ENCODE measurements at regions not wholly inside any gene's neighbourhood (a gene's known extent, or its start where the extent isn't known, plus 50 kb on each side); places are given as distances from the start of the nearest gene placed in this dataset.

- DNase-seq, result no peak
Observed at GRCh38 chrX:42946544-42947194, 168.7 kb upstream of the PPP1R2C start.

DNA sequence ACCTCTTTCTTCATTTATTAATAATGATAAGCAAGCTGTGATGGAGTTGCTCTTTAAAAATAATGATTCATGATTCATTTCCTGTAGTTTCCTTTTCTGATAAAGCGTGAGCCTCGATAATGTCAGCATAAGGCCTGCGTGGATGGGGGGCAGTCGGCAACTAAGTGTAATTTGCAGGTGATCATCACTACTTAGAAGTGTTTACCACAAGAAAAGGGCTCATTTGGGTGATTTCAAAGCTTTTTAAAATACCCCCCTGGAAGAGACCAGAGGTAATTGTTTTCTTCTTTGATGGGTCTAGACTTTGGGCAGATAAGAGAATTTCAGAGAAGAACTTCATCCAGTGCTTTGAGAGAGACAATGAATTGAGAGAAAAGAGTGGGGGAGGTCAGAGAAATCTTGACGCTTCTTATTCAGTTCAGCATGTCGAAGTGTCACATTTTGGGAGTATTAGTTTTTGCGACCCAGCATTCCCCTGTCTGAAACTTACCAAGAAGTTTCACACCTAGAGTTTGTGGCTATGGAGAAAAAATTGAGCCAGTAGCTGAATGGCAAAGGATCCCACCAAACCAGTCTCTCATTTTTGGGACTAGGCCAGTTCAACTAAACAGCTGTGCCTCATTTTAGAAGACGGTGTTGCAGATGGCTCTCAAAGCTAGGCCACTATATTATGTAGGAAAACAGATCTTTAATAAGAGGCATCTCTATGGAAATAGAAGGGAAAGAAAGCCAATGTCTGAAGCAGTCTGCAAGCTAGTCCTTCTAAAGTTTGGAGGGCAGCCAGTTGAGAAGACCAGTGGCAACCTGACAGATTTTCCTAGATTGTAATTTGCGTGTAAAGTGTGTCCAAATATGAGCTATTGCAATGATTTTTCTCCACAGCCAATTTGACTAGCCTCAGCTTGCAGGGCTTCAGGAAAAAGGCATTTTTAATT is 171.0 kb upstream of the PPP1R2C start:
- no peak for DNase-seq

DNA sequence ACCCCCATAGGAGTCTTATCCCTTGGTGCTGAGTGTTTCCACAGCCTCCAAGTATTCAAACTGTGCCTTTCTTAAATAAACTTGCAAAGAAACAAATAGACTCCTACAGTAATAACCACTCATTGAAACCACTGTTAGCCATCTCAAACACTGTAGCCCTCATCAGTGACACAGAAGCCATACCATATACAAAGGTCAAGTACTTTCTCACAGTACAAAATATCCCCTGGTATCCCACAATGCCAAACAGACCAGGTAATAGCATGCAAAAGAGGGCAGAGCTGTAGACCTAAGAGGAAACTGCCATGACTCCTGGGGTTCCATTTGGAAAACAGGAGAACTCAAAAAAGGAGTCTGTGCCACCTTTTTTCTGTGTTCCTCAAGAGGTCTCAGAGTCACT is 173.8 kb upstream of the PPP1R2C start:
- no peak for DNase-seq

- no peak for DNase-seq
Observed at GRCh38 chrX:42952621-42953020, 174.7 kb upstream of the PPP1R2C start.

GRCh38 chrX:42954880-42955279 is 176.9 kb upstream of the PPP1R2C start:
- no peak for DNase-seq

GRCh38 chrX:42955349-42955748 is 177.4 kb upstream of the PPP1R2C start:
- no peak for DNase-seq

GRCh38 chrX:42967681-42968300 is 189.8 kb upstream of the PPP1R2C start:
- DNase-seq, result no peak

DNA sequence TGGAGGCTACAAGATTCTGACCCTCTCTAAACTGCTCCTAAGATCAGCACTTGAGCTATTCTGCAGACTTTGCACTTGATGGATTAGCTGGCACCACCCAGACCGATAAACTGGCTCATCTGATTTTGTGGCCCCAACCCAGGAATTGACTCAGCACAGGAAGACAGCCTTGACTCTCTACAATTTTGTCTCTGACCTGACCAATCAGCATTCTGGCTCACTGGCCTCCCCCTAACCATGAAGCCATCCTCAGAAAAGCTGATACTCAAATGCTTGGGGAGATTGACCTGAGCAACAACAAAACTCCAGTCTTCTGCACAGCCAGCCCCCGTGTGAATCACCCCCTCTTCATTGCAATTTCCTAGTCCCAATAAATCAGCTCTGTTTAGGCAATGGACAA is 195.4 kb upstream of the PPP1R2C start:
- no peak for DNase-seq

- DNase-seq, result no peak
Observed at GRCh38 chrX:42975906-42976305, 197.9 kb upstream of the PPP1R2C start.

GRCh38 chrX:42976746-42977366 is 198.9 kb upstream of the PPP1R2C start:
- no peak for DNase-seq

DNA sequence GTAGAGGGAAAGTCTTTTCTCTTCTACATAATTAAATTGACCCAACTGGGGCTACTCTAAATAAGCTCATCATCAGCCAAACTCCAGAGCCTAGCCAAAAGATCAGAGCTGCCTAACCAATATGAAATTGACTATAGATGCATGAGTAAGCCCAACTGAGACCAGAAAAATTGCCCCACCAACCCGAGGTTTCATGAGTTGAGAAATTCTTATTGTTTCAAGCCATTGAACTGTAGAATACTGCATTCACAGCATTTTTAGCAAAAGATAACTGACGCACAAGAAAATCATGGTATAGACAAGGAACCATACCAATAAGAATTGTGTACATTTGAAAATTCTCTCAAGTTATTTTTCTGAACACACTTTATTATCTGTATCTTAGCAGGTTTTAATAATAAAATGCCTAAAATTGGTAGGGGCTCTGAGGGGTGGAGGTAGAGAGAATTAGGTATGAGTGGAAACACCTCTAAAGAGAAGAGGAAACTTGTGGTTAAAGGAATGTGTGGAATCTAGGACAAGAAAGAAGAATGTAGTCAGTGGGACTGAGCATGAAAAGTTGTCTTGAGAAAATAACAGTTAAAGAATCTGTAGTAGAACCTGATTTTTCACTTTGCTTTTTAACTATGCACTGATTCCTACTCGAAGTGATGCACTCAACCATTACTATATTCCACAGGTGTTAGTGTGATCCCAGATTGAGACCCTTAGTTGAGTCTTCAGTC is 200.9 kb upstream of the PPP1R2C start:
- no peak for DNase-seq

DNA sequence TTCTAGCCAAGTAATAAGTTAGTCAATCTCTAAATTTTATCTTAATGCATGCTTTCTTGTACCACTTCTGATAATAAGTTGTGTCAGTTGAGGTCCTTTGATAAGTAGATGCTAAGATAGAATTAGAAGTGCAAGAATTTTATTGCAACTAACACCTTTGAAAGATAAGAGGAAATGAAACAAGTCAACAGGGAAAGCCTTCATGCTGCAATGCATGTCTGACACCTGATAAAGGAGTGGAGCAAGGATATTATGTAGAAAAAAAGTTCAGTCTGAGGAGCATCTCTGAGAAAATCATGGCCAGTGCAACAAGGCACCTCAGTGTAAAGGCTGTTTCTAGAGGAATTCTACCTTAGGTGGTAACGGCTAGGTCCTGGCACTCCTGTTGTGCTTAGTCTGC is 210.7 kb upstream of the PPP1R2C start:
- no peak for DNase-seq

DNA sequence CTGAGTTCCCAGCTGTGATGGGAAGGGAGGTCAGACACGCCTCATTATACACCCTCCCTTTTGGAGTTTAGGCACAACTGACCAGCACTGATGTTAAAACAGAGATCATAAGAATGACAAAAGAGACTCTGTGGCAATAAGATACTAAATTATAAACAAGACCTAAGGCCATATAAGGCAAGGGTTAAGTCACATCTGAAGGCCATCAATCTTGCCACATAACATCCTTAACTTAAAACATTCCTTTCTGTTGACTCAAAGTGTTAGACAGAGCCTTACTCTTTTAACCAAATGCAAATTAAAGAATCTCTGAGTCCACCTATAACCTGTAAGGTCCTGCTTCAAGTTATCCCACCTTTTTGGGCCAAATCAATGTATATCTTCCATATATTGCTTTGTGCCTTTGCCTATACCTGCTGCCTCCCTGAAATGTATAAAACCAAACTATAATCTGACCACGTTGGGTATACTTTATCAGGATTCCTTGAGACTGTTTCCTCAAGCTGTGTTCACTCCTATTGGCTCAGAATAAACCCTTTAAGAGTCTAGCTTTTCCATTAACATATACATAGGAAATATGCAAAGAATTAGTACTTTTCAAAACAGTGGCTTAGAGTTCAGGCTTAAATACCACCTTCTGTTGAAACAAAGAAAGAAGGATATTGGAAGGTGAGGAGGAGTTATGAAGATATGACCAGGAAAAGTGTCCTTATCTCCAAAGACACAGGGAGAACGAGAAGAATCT is 214.4 kb upstream of the PPP1R2C start:
- DNase-seq, result no peak

DNA sequence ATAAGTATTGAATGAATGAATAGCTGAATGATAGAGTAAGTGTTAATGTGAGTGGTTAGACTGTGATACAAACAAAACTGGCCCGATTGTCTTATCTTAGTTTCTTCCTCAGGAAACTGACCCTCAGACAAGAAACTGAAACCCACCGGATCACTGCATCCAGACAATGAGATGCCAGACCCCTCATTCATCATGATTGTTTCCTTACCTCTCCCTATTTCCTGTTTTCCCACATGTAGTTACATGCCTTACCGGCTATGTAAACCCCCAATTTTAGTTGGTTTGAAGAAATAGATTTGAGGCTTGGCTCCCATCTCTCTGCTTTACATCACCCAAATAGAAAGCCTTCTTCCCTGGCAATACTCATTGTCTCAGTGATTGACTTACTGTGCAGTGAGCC is 218.9 kb upstream of the PPP1R2C start:
- DNase-seq, result no peak

DNA sequence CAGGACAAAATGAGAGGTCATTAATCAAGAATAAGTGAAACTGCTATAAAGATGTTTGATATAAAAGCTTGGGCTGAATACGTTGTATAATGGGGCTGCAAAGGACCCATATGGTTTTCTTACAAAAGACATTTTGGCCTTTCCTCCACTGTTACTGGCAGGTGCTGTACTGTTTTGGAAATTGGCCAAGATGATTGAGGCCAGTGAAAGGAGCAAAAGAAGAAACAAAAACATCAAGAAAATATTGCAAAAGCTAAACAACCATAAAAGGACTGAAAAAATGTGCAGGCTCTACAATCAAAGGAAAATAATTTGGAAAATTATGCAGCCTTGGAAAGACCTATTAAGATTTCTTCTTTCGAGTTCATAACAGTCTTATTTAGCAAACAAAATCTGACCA is 222.2 kb upstream of the PPP1R2C start:
- DNase-seq, result no peak

- DNase-seq, result no peak
Observed at GRCh38 chrX:43002526-43003203, 224.7 kb upstream of the PPP1R2C start.

DNA sequence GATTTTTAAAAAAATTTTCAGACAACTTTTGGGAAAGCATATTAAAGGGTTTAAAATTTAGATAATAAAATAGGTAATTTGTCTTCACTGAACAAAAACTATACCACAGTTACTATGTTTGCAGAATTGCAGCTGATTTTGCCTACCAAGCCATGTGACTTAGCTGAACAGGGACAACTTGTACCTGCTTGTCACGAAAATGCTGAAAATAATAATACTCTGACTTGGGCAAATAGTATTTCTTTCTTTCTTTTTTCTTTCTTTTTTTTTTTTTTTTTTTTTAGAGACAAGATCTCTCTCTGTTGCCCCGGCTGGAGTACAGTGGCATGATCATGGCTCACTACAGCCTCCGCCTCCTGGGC is 225.2 kb upstream of the PPP1R2C start:
- DNase-seq, result no peak

DNA sequence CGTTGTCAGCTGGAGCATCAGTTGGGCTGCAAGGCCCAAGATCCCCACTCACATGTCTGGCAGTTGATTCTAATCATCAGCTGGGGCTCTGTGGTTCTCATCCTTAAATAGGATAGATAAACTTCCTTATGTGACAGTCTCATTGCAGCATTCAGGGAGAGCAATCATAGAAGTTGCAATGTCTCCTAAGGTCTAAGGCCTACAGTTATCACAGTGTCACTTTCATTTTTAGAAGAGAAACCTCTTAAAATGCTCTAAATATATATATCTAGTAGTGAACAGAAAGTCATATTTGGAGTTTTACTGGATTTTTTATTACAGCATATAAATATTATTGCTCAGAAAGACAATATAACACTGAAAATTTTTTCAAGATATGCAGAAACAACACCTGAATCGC is 226.0 kb upstream of the PPP1R2C start:
- no peak for DNase-seq

DNA sequence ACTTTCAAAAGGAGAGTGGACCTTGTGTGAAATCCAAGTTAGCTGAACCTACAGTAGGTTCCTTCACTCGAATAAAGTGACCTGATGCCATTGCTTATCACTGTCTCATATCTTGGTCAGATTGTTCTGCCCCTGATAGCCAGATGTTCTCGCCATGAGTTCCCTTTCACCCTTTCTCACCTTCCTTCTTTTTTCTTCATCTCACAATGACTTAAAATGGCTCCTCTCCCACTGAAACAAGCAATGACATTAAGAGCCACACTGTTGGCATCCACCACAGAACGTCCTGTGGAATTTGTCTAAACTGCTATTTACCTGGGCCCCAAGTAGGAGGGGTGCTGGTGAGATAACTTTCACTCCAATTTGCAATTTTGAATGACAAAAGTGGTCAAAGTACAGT is 227.6 kb upstream of the PPP1R2C start:
- no peak for DNase-seq

GRCh38 chrX:43008356-43008755 is 230.4 kb upstream of the PPP1R2C start:
- no peak for DNase-seq

GRCh38 chrX:43016021-43016420 is 238.1 kb upstream of the PPP1R2C start:
- DNase-seq, result no peak

DNA sequence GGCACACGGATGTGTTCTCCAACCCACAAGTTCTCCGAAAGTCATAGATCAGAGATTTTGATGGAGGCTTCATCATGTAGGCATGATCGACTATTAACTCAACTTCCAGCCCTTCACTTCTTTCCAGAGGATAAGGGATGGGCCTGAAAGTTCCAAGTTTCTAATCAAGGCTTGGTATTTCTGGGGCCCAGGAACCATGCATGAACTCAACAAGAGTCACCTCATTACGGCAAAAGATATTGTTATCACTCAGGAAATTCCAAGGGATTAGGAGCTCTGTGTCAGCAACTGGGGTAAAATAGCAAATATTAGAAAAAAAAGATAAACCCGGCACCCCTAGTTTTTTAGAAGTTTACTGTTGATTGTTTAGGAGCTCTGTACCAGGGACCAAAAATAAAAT is 240.1 kb upstream of the PPP1R2C start:
- no peak for DNase-seq

Measured in NK-92 treated with Interleukin-12 subunit alpha and Interleukin-12 subunit beta, amount 100 ng/mL, for 24 hours (cell line).